ENCODE measurements at regions not wholly inside any gene's neighbourhood (a gene's known extent, or its start where the extent isn't known, plus 50 kb on each side); places are given as distances from the start of the nearest gene placed in this dataset.
"Not testable (repeated sequence)": the region's sequence is repeated elsewhere in the genome, so short reads cannot be mapped to it uniquely, and the experiment has no call there.

DNA sequence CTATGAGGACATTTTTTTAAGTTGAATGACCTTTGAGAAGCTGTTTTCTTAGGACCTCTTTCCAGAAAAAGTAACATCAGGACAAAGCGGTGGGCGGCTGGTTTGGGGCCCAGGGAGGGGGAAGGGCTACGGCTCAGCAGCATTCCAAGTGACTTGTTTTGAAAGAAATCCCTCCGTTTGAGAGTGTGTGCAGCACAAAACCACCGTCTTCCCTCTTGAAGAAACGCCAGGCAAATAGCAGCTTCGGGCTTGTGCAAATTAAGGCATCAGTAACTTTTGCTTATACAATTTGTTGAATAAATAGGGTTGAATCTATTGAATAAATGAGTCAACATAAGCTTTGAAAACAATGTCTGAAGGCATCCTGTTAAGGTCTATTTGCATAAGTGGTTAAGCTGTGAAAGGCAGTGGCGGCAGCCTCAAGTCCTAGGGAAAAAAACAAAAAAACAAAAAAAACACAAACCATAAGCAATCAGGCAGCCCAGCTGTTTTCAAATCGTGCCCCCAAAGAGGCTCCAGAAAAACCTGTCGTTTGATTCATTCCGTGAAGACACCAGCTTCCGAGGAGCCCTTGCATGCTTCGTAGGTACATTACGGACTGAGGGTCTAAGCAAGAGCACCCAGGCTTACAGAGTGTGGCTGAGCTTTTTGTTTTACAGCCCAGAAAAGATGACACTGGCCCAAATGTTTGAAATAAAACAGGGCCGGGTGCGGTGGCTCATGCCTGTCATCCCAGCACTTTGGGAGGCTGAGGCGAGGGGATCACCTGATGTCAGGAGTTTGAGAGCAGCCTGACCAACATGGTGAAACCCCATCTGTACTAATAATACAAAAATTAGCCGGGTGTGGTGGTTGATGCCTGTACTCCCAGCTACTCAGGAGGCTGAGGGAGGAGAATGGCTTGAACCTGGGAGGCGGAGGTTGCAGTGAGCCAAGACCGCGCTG, 103.7 kb downstream of the CRLF2 start:
- H3K9me3 ChIP-seq, result no peaks in the 10 kb centered on the region
- H3K27ac ChIP-seq, result no peak overlapping the region
- peak in 1 of 2 donors; percentile 33 for DNase-seq (ENCODE audit: low spot score in 2 of 2)
- TF ChIP-seq POLR2AphosphoS5 (IDR thresholded peaks at IDR 0.05), result no peak
- no peak for TF ChIP-seq POLR2A (IDR thresholded peaks at IDR 0.05)
- TF ChIP-seq, protein P1, sequence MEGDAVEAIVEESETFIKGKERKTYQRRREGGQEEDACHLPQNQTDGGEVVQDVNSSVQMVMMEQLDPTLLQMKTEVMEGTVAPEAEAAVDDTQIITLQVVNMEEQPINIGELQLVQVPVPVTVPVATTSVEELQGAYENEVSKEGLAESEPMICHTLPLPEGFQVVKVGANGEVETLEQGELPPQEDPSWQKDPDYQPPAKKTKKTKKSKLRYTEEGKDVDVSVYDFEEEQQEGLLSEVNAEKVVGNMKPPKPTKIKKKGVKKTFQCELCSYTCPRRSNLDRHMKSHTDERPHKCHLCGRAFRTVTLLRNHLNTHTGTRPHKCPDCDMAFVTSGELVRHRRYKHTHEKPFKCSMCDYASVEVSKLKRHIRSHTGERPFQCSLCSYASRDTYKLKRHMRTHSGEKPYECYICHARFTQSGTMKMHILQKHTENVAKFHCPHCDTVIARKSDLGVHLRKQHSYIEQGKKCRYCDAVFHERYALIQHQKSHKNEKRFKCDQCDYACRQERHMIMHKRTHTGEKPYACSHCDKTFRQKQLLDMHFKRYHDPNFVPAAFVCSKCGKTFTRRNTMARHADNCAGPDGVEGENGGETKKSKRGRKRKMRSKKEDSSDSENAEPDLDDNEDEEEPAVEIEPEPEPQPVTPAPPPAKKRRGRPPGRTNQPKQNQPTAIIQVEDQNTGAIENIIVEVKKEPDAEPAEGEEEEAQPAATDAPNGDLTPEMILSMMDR (IDR thresholded peaks at IDR 0.05), result no peak
- H3K36me3 ChIP-seq, result no peaks in the 10 kb centered on the region
- intact Hi-C loops (cut with DNase I; ENCODE audit: low total_unique reads), result no loop called here
- no peaks in the 10 kb centered on the region for H3K4me1 ChIP-seq
- H3K4me3 ChIP-seq, result no peak overlapping the region
- H3K27me3 ChIP-seq, result peaks cover 0 to 29% of the 10 kb centered on the region in 2 donors

DNA sequence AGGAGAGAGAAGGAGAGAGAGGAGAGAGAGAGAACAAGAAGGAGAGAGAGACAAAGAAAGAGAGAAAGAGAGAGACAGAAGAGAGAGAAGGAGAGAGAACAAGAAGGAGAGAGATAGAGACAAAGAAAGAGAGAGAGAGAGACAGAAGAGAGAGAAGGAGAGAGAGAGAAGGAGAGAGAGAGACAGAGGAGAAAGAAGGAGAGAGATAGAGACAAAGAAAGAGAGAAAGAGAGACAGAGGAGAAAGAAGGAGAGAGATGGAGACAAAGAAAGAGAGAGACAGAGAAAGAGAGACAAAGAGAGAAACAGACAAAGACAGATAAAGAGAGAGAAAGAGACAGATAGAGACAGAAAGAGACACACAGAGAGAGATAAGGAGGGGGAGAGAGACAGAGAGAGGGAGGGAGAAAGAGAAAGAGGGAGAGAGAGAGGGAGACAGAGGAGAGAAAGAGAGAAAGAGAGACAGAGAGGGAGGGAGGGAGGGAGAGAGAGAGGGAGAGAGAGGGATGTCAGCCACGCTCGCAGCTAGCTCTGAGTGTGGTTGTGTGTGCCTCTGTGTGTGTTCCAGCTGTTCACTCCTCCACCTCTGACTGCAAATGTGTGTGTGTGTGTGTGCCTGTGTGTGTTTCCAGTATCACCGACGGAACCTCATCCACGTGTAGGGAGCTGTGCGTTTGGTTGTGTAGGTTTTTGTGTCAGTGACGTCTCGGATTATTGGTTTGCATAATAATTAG, 105.8 kb downstream of the CRLF2 start:
- Histone ChIP-seq H3K27ac (no peak overlapping the region), H3K36me3 (no peaks in the 10 kb centered on the region), H3K9me3 (no peaks in the 10 kb centered on the region), H3K4me3 (no peak overlapping the region), H3K4me1 (no peaks in the 10 kb centered on the region), H3K27me3 (peaks cover 0 to 16% of the 10 kb centered on the region in 2 donors)
- TF ChIP-seq POLR2A (IDR thresholded peaks at IDR 0.05), result no peak
- TF ChIP-seq POLR2AphosphoS5 (IDR thresholded peaks at IDR 0.05), result no peak
- TF ChIP-seq, protein P1 (IDR thresholded peaks at IDR 0.05), result no peak
- intact Hi-C loops (cut with DNase I; ENCODE audit: low total_unique reads), result no loop called here
- DNase-seq (ENCODE audit: low spot score in 2 of 2), result no peak

DNA sequence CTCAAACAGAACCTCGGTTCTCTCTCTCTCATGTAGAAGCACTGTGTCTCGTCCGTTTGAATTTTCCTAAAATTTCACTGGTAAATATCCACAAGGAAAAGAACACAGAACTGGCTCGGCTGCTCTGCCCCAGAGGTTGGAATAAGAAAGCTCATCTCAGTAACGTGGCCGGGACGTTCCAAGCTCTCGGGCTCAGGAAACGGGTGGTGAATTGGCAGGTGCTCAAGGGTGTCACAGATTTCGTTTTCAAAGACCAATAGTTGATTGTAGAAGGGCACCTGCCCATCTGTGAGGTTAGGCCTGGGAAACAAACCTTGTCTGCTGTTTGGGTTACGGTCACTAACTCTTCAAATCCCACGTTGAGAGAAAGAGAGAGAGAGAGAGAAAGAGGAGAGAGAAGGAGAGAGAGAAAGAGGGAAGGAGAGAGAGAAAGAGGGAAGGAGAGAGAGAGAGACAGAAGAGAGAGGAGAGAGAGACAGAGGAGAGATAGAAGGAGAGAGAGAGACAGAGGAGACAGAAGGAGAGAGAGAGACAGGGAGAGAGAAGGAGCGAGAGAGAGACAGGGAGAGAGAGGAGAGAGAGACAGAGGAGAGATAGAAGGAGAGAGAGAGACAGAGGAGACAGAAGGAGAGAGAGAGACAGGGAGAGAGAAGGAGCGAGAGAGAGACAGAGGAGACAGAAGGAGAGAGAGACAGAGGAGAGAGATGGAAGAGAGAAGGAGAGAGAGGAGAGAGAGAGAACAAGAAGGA, 106.6 kb downstream of the CRLF2 start:
- Histone ChIP-seq H3K27me3 (peaks cover 0 to 16% of the 10 kb centered on the region in 2 donors), H3K4me1 (no peaks in the 10 kb centered on the region), H3K36me3 (no peaks in the 10 kb centered on the region), H3K27ac (no peak overlapping the region), H3K9me3 (no peaks in the 10 kb centered on the region), H3K4me3 (no peak overlapping the region)
- TF ChIP-seq POLR2AphosphoS5 (IDR thresholded peaks at IDR 0.05), result no peak
- TF ChIP-seq, protein P1 (IDR thresholded peaks at IDR 0.05), result no peak
- no peak for TF ChIP-seq POLR2A (IDR thresholded peaks at IDR 0.05)
- DNase-seq (ENCODE audit: low spot score in 2 of 2), result peak in 1 of 2 donors; percentile 45
- intact Hi-C loops (cut with DNase I; ENCODE audit: low total_unique reads), result no loop called here

DNA sequence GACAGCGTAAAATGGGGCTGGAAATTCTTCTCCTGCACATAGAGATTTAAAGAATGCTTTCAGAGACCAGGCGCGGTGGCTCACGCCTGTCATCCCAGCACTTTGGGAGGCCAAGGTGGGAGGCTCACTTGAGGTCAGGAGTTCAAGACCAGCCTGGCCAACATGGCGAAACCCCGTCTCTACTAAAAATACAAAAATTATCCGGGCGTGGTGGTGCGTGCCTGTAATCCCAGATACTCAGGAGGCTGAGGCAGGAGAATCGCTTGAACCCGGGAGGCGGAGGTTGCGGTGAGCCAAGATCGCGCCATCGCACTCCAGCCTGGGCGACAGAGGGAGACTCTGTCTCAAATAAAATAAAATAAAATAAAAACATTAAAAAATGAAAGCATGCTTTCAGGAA, 107.4 kb downstream of the CRLF2 start:
- H3K27ac ChIP-seq; H3K9me3 ChIP-seq; intact Hi-C loops (cut with DNase I; ENCODE audit: low total_unique reads); H3K4me1 ChIP-seq; H3K36me3 ChIP-seq; H3K4me3 ChIP-seq: not testable (repeated sequence)
- H3K27me3 ChIP-seq, result peaks cover 0 to 21% of the 10 kb centered on the region in 2 donors
- DNase-seq (ENCODE audit: low spot score in 2 of 2), result peak in 1 of 2 donors; percentile 22

DNA sequence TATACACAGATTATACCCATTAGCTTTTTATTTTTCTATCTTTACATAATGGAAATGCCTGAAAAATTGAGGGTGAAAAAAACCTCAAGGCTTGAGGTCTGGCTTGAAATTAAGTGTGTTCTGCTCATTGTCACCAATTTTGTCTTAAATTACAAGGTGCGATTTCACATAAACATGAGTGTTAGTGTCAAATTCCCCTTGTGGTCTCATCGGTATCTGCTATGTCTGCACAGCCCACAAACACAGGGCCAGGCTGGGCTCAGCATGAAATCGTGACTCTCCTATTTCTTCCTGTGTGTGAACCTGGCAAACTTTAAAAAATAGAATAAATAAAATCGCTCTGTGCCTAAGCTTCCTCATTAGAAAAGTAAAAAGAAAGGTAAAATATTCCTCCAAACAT, 109.1 kb downstream of the CRLF2 start:
- DNase-seq (ENCODE audit: low spot score in 2 of 2), result no peak
- intact Hi-C loops (cut with DNase I; ENCODE audit: low total_unique reads), result loop anchor here (5.0 kb wide), 1 partner anchor 96 kb away; no protein-coding TSS in a partner anchor
- Histone ChIP-seq H3K36me3 (no peaks in the 10 kb centered on the region), H3K4me3 (no peak overlapping the region), H3K9me3 (no peaks in the 10 kb centered on the region), H3K27ac (no peak overlapping the region), H3K27me3 (peaks cover 0 to 13% of the 10 kb centered on the region in 2 donors), H3K4me1 (no peaks in the 10 kb centered on the region)
- TF ChIP-seq, protein P1 (IDR thresholded peaks at IDR 0.05), result no peak
- TF ChIP-seq POLR2A (IDR thresholded peaks at IDR 0.05), result no peak
- no peak for TF ChIP-seq POLR2AphosphoS5 (IDR thresholded peaks at IDR 0.05)

Measured in breast epithelium (tissue), 4 donors.